Activated T-helper 1 cell treated with anti-CD3 and anti-CD28 coated beads, Interleukin-12 subunit alpha, Interleukin-12 subunit beta, Interleukin-2, Interleukin-4 antibody, amounts not matched to agents 30 ng/mL and 10 ng/mL and 1 ng/mL, durations not matched to agents 14 hours and 24 hours and 36 hours (primary cell): ENCODE measurements at regions not wholly inside any gene's neighbourhood (a gene's known extent, or its start where the extent isn't known, plus 50 kb on each side); places are given as distances from the start of the nearest gene placed in this dataset.

ENCODE experiments used
- DNase-seq: peaks from one replicate; pipeline ENCODE4 v3.0.0; 2021; ENCODE audit warnings: low spot score
- H3K27ac Mint-ChIP-seq: one replicate; pipeline ENCODE4 v1.8.0; 2021; ENCODE audit warnings: mild to moderate bottlenecking, mixed read lengths
- H3K27me3 Mint-ChIP-seq: one replicate; pipeline ENCODE4 v1.8.0; 2022; ENCODE audit warnings: mild to moderate bottlenecking, moderate library complexity, mixed read lengths; ENCODE audit not compliant: insufficient read depth
- H3K36me3 Mint-ChIP-seq: one replicate; pipeline ENCODE4 v1.8.0; 2021; ENCODE audit warnings: low read depth, mixed read lengths
- H3K4me1 Mint-ChIP-seq: one replicate; pipeline ENCODE4 v1.8.0; 2021; ENCODE audit warnings: low read depth, mixed read lengths
- H3K4me3 Mint-ChIP-seq: one replicate; pipeline ENCODE4 v1.8.0; 2021; ENCODE audit warnings: mild to moderate bottlenecking, moderate library complexity, mixed read lengths
- H3K9me3 Mint-ChIP-seq: one replicate; pipeline ENCODE4 v1.8.0; 2021; ENCODE audit warnings: mixed read lengths
- intact Hi-C: fragments of 100-400 bp; cut with micrococcal nuclease; formaldehyde crosslinking; loops from one replicate; pipeline ENCODE4 v1.15.1; 2024

GRCh38 chr2:14123436-14124103 lies 508.9 kb upstream of the LRATD1 start:
- H3K27ac Mint-ChIP-seq = no peak overlapping the region
- no peaks in the 10 kb centered on the region for H3K36me3 Mint-ChIP-seq
- no peak for DNase-seq
- intact Hi-C loops = no loop called here
- no peaks in the 10 kb centered on the region for H3K9me3 Mint-ChIP-seq
- H3K27me3 Mint-ChIP-seq = no peaks in the 10 kb centered on the region
- no peak overlapping the region for H3K4me3 Mint-ChIP-seq
- H3K4me1 Mint-ChIP-seq = no peaks in the 10 kb centered on the region

- no peak overlapping the region for H3K4me3 Mint-ChIP-seq
- H3K4me1 Mint-ChIP-seq = no peaks in the 10 kb centered on the region
- H3K27me3 Mint-ChIP-seq = no peaks in the 10 kb centered on the region
- intact Hi-C loops = no loop called here
- H3K9me3 Mint-ChIP-seq = no peaks in the 10 kb centered on the region
- H3K36me3 Mint-ChIP-seq = no peaks in the 10 kb centered on the region
- H3K27ac Mint-ChIP-seq = no peak overlapping the region
- DNase-seq = no peak
These were observed 506.8 kb upstream of the LRATD1 start for GRCh38 chr2:14125624-14126293.

- H3K4me3 Mint-ChIP-seq = no peak overlapping the region
- no peak for DNase-seq
- H3K4me1 Mint-ChIP-seq = no peaks in the 10 kb centered on the region
- no peaks in the 10 kb centered on the region for H3K9me3 Mint-ChIP-seq
- H3K27me3 Mint-ChIP-seq = no peaks in the 10 kb centered on the region
- no peaks in the 10 kb centered on the region for H3K36me3 Mint-ChIP-seq
- no peak overlapping the region for H3K27ac Mint-ChIP-seq
- intact Hi-C loops = no loop called here
These were observed 505.7 kb upstream of the LRATD1 start for GRCh38 chr2:14126846-14127245.

- no peak overlapping the region for H3K4me3 Mint-ChIP-seq
- no peaks in the 10 kb centered on the region for H3K36me3 Mint-ChIP-seq
- DNase-seq = no peak
- H3K27ac Mint-ChIP-seq = no peak overlapping the region
- H3K9me3 Mint-ChIP-seq = no peaks in the 10 kb centered on the region
- intact Hi-C loops = no loop called here
- no peaks in the 10 kb centered on the region for H3K27me3 Mint-ChIP-seq
- H3K4me1 Mint-ChIP-seq = no peaks in the 10 kb centered on the region
These were observed 504.8 kb upstream of the LRATD1 start for GRCh38 chr2:14127765-14128164.

GRCh38 chr2:14132386-14132785 lies 500.1 kb upstream of the LRATD1 start:
- Mint-ChIP-seq H3K4me3 (no peak overlapping the region), H3K27me3 (no peaks in the 10 kb centered on the region), H3K4me1 (no peaks in the 10 kb centered on the region), H3K27ac (no peak overlapping the region), H3K9me3 (peaks cover 18% of the 10 kb centered on the region), H3K36me3 (no peaks in the 10 kb centered on the region)
- intact Hi-C loops = no loop called here
- DNase-seq = no peak

- Mint-ChIP-seq H3K36me3 (no peaks in the 10 kb centered on the region), H3K27ac (no peak overlapping the region)
These were observed 497.7 kb upstream of the LRATD1 start for GRCh38 chr2:14134771-14135170.

GRCh38 chr2:14136030-14136429 lies 496.5 kb upstream of the LRATD1 start:
- no peaks in the 10 kb centered on the region for H3K4me1 Mint-ChIP-seq
- no peaks in the 10 kb centered on the region for H3K27me3 Mint-ChIP-seq
- no peak for DNase-seq
- intact Hi-C loops = no loop called here
- no peak overlapping the region for H3K4me3 Mint-ChIP-seq
- H3K36me3 Mint-ChIP-seq = no peaks in the 10 kb centered on the region
- peaks cover 18% of the 10 kb centered on the region for H3K9me3 Mint-ChIP-seq
- H3K27ac Mint-ChIP-seq = no peak overlapping the region

More at GRCh38 chr2:14134771-14135170, 497.7 kb upstream of the LRATD1 start:
- intact Hi-C loops = no loop called here
- Mint-ChIP-seq H3K4me3 (no peak overlapping the region), H3K9me3 (peaks cover 18% of the 10 kb centered on the region), H3K4me1 (no peaks in the 10 kb centered on the region), H3K27me3 (no peaks in the 10 kb centered on the region)
- DNase-seq = no peak

- Mint-ChIP-seq H3K9me3 (peaks cover 18% of the 10 kb centered on the region), H3K27me3 (no peaks in the 10 kb centered on the region), H3K27ac (no peak overlapping the region), H3K4me3 (no peak overlapping the region), H3K4me1 (no peaks in the 10 kb centered on the region), H3K36me3 (no peaks in the 10 kb centered on the region)
- intact Hi-C loops = no loop called here
- DNase-seq = no peak
These were observed 494.9 kb upstream of the LRATD1 start for GRCh38 chr2:14137643-14138042.

GRCh38 chr2:14140009-14140550 lies 492.4 kb upstream of the LRATD1 start:
- Mint-ChIP-seq H3K4me3 (no peak overlapping the region), H3K36me3 (no peaks in the 10 kb centered on the region), H3K27me3 (no peaks in the 10 kb centered on the region), H3K9me3 (peaks cover 7% of the 10 kb centered on the region), H3K27ac (no peak overlapping the region), H3K4me1 (no peaks in the 10 kb centered on the region)
- intact Hi-C loops = no loop called here
- DNase-seq = no peak

- no peaks in the 10 kb centered on the region for H3K27me3 Mint-ChIP-seq
- no peaks in the 10 kb centered on the region for H3K36me3 Mint-ChIP-seq
- no peak overlapping the region for H3K27ac Mint-ChIP-seq
- no peaks in the 10 kb centered on the region for H3K9me3 Mint-ChIP-seq
- H3K4me3 Mint-ChIP-seq = no peak overlapping the region
- H3K4me1 Mint-ChIP-seq = no peaks in the 10 kb centered on the region
- intact Hi-C loops = no loop called here
- DNase-seq = no peak
These were observed 489.1 kb upstream of the LRATD1 start for GRCh38 chr2:14143435-14143834.

GRCh38 chr2:14148216-14148615 lies 484.3 kb upstream of the LRATD1 start:
- Mint-ChIP-seq H3K4me1 (no peaks in the 10 kb centered on the region), H3K27me3 (no peaks in the 10 kb centered on the region), H3K9me3 (no peaks in the 10 kb centered on the region), H3K4me3 (no peak overlapping the region), H3K27ac (no peak overlapping the region), H3K36me3 (no peaks in the 10 kb centered on the region)
- intact Hi-C loops = no loop called here
- no peak for DNase-seq

- Mint-ChIP-seq H3K9me3 (peaks cover 3% of the 10 kb centered on the region), H3K4me3 (no peak overlapping the region)
These were observed 474.7 kb upstream of the LRATD1 start for GRCh38 chr2:14157816-14158215.

GRCh38 chr2:14180333-14180732 lies 452.2 kb upstream of the LRATD1 start:
- H3K27me3 Mint-ChIP-seq = no peaks in the 10 kb centered on the region
- intact Hi-C loops = no loop called here
- no peak for DNase-seq
- no peaks in the 10 kb centered on the region for H3K36me3 Mint-ChIP-seq
- H3K4me1 Mint-ChIP-seq = no peaks in the 10 kb centered on the region
- H3K27ac Mint-ChIP-seq = no peak overlapping the region
- no peak overlapping the region for H3K4me3 Mint-ChIP-seq
- peaks cover 4% of the 10 kb centered on the region for H3K9me3 Mint-ChIP-seq

More at GRCh38 chr2:14157816-14158215, 474.7 kb upstream of the LRATD1 start:
- Mint-ChIP-seq H3K27ac (no peak overlapping the region), H3K27me3 (no peaks in the 10 kb centered on the region), H3K4me1 (no peaks in the 10 kb centered on the region), H3K36me3 (no peaks in the 10 kb centered on the region)
- intact Hi-C loops = no loop called here
- DNase-seq = no peak
